ENCODE measurements at regions not wholly inside any gene's neighbourhood (a gene's known extent, or its start where the extent isn't known, plus 50 kb on each side); places are given as distances from the start of the nearest gene placed in this dataset.

DNA sequence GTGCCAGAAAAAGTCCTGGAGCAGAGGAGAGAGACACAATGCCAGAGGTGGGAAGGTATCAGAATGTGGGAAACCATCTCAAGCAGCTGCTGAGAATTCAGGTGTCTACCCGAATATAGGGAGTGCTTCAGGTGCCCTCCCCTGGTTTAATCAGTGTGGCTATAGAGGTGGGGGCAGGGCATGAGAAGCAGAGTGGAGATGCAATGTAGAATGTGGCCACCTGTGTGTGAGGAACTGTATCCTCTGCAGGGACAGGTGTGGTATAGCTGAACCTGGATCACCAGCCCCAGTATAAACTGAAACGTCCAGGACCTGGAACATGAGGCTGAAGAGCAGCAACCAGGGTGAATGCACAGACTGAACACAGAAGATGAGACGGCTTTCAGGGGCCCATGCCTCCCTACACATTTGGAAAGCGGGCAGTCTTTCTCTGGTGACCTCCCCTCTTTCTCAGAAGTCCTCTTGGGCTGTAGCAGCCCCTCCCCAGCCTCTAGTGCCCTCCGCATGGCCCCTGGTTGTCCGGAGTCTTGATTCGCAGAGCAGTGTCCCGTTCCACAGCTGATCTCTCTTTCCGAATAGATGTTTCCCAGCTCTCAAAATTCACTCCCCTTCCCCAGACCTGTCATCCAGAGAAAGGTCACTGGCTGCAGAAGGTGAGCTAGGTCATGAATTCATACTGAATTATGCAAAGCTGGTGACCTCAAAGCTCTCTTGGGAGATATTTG is 103.1 kb downstream of the ABHD5 start:
- 92 to 94% methylated on average over 8 of the region's 9 CpGs for WGBS, 2 experiments (ENCODE audit: insufficient coverage in 2 of 2)
- Histone ChIP-seq H3K27ac (ENCODE audit: low read depth, low read length, severe bottlenecking) (no peak overlapping the region), H3K9me3 (ENCODE audit: control insufficient read depth, low read length) (no peaks in the 10 kb centered on the region), H3K4me3 (ENCODE audit: extremely low read depth, insufficient read depth, low read length, poor library complexity, severe bottlenecking) (no peak overlapping the region), H3K4me1 (ENCODE audit: control insufficient read depth, insufficient read depth, low read length, poor library complexity, severe bottlenecking) (no peaks in the 10 kb centered on the region), H3K36me3 (ENCODE audit: control insufficient read depth, insufficient read depth, low read length) (no peaks in the 10 kb centered on the region)

DNA sequence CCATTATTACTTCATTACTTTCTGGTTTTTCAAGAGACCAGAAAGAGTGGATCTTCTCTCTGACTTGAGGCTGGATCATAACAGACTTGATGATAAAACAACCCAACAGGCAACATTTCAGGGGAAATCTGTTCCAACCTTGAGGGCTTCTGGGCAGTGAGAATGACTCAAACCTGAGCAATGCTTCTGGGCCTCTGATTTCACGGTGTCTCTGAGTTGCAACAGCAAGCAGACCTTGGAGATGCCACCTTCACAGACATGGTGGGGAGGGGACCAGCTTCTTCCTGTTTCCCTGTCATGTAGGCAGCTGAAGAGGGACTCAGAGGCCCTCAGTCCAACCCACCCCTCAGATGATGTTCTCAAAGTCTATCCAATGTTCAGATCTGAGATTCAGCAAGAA is 104.0 kb downstream of the ABHD5 start:
- Histone ChIP-seq H3K27ac (ENCODE audit: low read depth, low read length, severe bottlenecking) (no peak overlapping the region), H3K4me1 (ENCODE audit: control insufficient read depth, insufficient read depth, low read length, poor library complexity, severe bottlenecking) (no peaks in the 10 kb centered on the region), H3K36me3 (ENCODE audit: control insufficient read depth, insufficient read depth, low read length) (no peaks in the 10 kb centered on the region), H3K4me3 (ENCODE audit: extremely low read depth, insufficient read depth, low read length, poor library complexity, severe bottlenecking) (no peak overlapping the region), H3K9me3 (ENCODE audit: control insufficient read depth, low read length) (no peaks in the 10 kb centered on the region)
- WGBS, 2 experiments (ENCODE audit: insufficient coverage in 2 of 2): 89 to 100% methylated on average over 1 of the region's 1 CpG

DNA sequence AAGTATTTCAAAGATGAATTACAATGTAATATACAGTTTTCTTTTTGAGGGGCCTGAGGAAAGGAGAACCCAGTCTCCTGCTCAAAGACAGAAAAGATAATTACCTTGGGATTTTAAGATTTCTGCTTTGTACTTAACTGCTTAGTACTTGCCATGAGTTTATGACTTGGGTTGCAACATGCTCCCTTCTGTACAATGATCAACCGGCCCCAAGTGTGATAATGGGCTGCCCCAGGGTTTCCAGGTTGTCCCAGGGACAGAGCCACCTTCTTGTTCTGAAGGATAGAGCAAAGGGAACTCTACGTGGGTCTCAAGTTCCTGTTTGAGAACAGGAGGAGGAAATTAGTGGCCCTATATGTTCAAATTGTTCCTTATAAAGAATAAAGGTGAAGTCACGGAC is 104.8 kb downstream of the ABHD5 start:
- no peak overlapping the region for H3K4me3 ChIP-seq (ENCODE audit: extremely low read depth, insufficient read depth, low read length, poor library complexity, severe bottlenecking)
- H3K9me3 ChIP-seq (ENCODE audit: control insufficient read depth, low read length): no peaks in the 10 kb centered on the region
- H3K27ac ChIP-seq (ENCODE audit: low read depth, low read length, severe bottlenecking): no peak overlapping the region
- H3K4me1 ChIP-seq (ENCODE audit: control insufficient read depth, insufficient read depth, low read length, poor library complexity, severe bottlenecking): no peaks in the 10 kb centered on the region
- WGBS, 2 experiments (ENCODE audit: insufficient coverage in 2 of 2): 82 to 88% methylated on average over 3 of the region's 3 CpGs
- H3K36me3 ChIP-seq (ENCODE audit: control insufficient read depth, insufficient read depth, low read length): no peaks in the 10 kb centered on the region

DNA sequence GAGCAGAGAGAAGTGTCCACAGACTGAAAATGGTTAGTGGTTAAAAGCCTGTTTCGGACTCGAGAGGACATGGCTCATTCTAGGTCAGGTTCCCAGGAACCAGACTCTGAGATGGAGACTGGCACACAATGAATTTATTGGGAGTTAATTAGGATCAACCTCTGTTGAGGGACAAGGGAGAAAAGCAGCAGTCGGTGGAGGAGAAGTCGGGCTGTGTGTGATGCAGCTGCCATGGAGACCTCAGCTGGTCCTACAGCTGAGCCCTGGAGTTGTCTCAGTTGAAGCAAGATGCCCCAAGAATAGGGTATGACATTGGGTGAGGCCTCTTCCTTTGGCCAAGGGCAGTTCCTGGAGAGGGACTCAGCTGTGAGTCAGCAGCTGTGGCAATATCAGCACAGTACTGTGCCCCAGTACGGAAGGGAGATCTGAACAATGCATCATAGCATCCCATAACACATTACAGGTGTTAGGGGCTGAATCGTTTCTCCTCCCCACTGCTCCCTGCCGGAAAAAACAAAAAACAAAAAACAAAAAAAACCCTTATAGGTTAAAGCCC is 105.4 kb downstream of the ABHD5 start:
- H3K4me1 ChIP-seq (ENCODE audit: control insufficient read depth, insufficient read depth, low read length, poor library complexity, severe bottlenecking): no peaks in the 10 kb centered on the region
- no peak overlapping the region for H3K4me3 ChIP-seq (ENCODE audit: extremely low read depth, insufficient read depth, low read length, poor library complexity, severe bottlenecking)
- H3K9me3 ChIP-seq (ENCODE audit: control insufficient read depth, low read length): no peaks in the 10 kb centered on the region
- WGBS, 2 experiments (ENCODE audit: insufficient coverage in 2 of 2): 89 to 96% methylated on average over 5 to 7 of the region's 7 CpGs
- H3K27ac ChIP-seq (ENCODE audit: low read depth, low read length, severe bottlenecking): no peak overlapping the region
- no peaks in the 10 kb centered on the region for H3K36me3 ChIP-seq (ENCODE audit: control insufficient read depth, insufficient read depth, low read length)

DNA sequence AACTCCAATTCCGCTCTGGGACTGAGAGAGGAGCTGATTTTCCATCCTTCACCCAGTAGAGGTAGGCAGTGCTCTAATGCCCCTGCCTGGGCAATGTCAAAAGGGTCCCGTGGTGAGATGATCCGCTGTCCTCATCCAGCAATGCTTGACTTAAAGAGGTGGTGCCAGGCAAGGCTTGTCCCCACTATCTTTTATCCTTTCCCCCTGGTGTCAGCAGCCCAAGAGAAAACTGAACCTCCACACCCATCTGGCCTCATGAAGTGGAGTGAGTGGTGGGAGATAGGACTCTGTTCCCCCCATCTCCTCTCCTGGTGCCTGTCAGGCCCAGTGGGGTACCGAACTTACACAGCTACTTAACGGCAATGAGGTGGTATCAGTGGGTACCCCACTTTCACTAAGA is 107.1 kb downstream of the ABHD5 start:
- Histone ChIP-seq H3K9me3 (ENCODE audit: control insufficient read depth, low read length) (no peaks in the 10 kb centered on the region), H3K36me3 (ENCODE audit: control insufficient read depth, insufficient read depth, low read length) (no peaks in the 10 kb centered on the region), H3K4me1 (ENCODE audit: control insufficient read depth, insufficient read depth, low read length, poor library complexity, severe bottlenecking) (no peaks in the 10 kb centered on the region), H3K27ac (ENCODE audit: low read depth, low read length, severe bottlenecking) (no peak overlapping the region), H3K4me3 (ENCODE audit: extremely low read depth, insufficient read depth, low read length, poor library complexity, severe bottlenecking) (no peak overlapping the region)
- WGBS, 2 experiments (ENCODE audit: insufficient coverage in 2 of 2): 86 to 87% methylated on average over 4 to 5 of the region's 5 CpGs

DNA sequence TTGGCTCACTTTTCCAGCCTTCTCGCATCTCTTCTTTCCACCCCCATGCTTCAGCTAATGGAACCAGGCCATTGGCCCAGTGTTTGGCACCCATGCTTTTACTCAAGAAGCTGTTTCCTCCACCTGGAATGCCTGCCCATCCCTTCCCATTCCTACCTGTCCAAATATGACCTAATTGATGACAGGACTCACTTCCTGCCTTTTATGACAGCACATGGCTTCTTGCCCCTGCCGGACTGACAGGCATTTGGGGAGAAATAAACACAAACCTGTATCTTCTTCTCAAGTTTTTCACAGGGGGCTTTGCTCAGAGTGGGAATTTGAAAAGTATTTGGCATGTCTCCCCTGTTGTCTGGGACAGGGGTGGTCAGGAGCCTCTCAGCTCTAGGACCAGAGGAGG is 120.1 kb downstream of the ABHD5 start:
- WGBS, 2 experiments (ENCODE audit: insufficient coverage in 2 of 2): 88 to 90% methylated on average over 1 to 2 of the region's 2 CpGs
- no peaks in the 10 kb centered on the region for H3K9me3 ChIP-seq (ENCODE audit: control insufficient read depth, low read length)

DNA sequence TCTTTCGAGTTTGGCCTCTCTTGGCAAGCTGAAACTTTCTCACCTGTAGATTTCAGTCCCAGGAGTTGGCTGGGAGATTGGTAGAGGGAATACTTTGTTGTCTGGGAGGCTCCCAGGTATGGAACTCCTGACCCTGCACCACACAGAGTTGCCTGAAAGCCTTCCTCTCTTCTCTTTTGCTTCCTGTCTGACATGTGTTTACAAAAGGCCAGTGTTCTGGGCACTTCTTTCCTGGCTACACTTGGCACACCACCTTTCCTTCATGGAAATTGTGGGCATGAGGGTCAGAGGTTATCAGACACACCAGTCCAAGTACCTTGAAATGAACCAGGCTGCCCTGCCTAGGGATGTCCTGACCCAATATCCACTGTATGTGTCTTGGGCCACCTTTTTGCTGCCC is 123.7 kb downstream of the ABHD5 start:
- H3K36me3 ChIP-seq (ENCODE audit: control insufficient read depth, insufficient read depth, low read length): no peaks in the 10 kb centered on the region
- WGBS, 2 experiments (ENCODE audit: insufficient coverage in 2 of 2): no CpG with 5 or more reads among the region's 1 CpG

More for the DNA sequence above, 120.1 kb downstream of the ABHD5 start:
- H3K27ac ChIP-seq (ENCODE audit: low read depth, low read length, severe bottlenecking): no peak overlapping the region
- no peaks in the 10 kb centered on the region for H3K4me1 ChIP-seq (ENCODE audit: control insufficient read depth, insufficient read depth, low read length, poor library complexity, severe bottlenecking)
- no peak overlapping the region for H3K4me3 ChIP-seq (ENCODE audit: extremely low read depth, insufficient read depth, low read length, poor library complexity, severe bottlenecking)
- no peaks in the 10 kb centered on the region for H3K36me3 ChIP-seq (ENCODE audit: control insufficient read depth, insufficient read depth, low read length)

DNA sequence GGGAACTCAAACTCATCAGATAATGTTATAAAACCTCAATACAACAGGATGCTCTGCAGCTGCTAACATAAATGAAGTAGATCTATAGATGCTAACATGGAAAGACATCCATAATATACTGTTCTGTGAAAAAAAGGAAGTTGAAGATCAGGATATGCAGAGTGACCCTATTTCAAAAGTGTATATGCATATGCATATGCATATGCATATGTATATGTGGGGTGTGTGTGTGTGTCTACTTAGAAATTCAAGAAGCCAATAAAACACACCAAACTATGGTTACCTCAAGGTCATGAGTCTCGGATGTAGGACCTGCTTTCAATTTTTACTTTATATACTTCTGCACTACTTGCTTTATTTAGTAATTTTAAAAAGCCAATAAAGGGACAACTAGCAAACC is 125.6 kb downstream of the ABHD5 start:
- Histone ChIP-seq H3K36me3 (ENCODE audit: control insufficient read depth, insufficient read depth, low read length) (no peaks in the 10 kb centered on the region), H3K9me3 (ENCODE audit: control insufficient read depth, low read length) (no peaks in the 10 kb centered on the region), H3K4me1 (ENCODE audit: control insufficient read depth, insufficient read depth, low read length, poor library complexity, severe bottlenecking) (no peaks in the 10 kb centered on the region), H3K4me3 (ENCODE audit: extremely low read depth, insufficient read depth, low read length, poor library complexity, severe bottlenecking) (no peak overlapping the region), H3K27ac (ENCODE audit: low read depth, low read length, severe bottlenecking) (no peak overlapping the region)
- no CpG with 5 or more reads among the region's 1 CpG for WGBS, 2 experiments (ENCODE audit: insufficient coverage in 2 of 2)

More for the DNA sequence above, 123.7 kb downstream of the ABHD5 start:
- H3K27ac ChIP-seq (ENCODE audit: low read depth, low read length, severe bottlenecking): no peak overlapping the region
- no peaks in the 10 kb centered on the region for H3K4me1 ChIP-seq (ENCODE audit: control insufficient read depth, insufficient read depth, low read length, poor library complexity, severe bottlenecking)
- no peak overlapping the region for H3K4me3 ChIP-seq (ENCODE audit: extremely low read depth, insufficient read depth, low read length, poor library complexity, severe bottlenecking)
- H3K9me3 ChIP-seq (ENCODE audit: control insufficient read depth, low read length): no peaks in the 10 kb centered on the region

DNA sequence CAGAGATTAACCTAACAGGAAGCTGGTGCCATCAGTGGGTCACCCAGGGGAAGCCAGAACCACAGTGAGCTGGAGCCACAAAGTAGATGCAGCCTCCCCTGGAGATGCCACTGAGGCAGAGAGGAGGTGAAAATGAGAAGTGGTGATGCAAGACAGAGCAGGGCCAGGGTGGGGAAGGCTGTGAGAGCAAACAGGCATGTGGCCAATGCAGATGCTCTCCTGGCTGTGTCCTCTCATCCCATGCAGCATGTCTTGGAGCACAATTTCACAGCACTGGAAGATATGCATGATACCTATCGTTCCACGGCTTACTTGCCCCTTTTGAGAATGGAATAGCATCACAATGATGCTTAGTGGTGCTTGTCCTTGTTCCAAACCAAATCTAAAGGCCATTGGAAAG is 126.3 kb downstream of the ABHD5 start:
- no peaks in the 10 kb centered on the region for H3K9me3 ChIP-seq (ENCODE audit: control insufficient read depth, low read length)
- no peak overlapping the region for H3K4me3 ChIP-seq (ENCODE audit: extremely low read depth, insufficient read depth, low read length, poor library complexity, severe bottlenecking)
- no peaks in the 10 kb centered on the region for H3K36me3 ChIP-seq (ENCODE audit: control insufficient read depth, insufficient read depth, low read length)
- H3K4me1 ChIP-seq (ENCODE audit: control insufficient read depth, insufficient read depth, low read length, poor library complexity, severe bottlenecking): no peaks in the 10 kb centered on the region
- WGBS, 2 experiments (ENCODE audit: insufficient coverage in 2 of 2): 94% methylated on average over 2 of the region's 2 CpGs; no CpG with 5 or more reads in 1 of the 2 experiments
- no peak overlapping the region for H3K27ac ChIP-seq (ENCODE audit: low read depth, low read length, severe bottlenecking)

DNA sequence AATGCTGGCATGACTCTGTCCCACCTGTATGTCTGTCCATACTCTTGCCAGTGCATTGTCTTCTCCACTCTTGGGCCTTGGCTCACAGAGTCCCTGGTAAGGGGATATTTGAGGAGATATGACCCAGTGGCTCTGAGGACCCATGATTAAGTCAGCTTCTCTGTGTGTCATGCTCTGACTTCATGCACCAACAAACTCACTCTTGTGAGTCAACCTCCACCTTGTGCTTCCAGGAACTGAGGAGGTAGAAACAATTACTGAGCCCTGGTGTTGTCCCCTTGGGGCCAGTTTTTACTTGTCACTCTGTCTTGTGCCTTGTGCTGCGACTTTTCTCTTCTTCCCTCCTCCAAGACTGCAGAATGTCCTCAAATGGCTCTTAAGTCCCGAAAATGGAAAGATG is 127.1 kb downstream of the ABHD5 start:
- no peaks in the 10 kb centered on the region for H3K36me3 ChIP-seq (ENCODE audit: control insufficient read depth, insufficient read depth, low read length)
- H3K4me1 ChIP-seq (ENCODE audit: control insufficient read depth, insufficient read depth, low read length, poor library complexity, severe bottlenecking): no peaks in the 10 kb centered on the region
- H3K9me3 ChIP-seq (ENCODE audit: control insufficient read depth, low read length): no peaks in the 10 kb centered on the region
- WGBS, 2 experiments (ENCODE audit: insufficient coverage in 2 of 2): 83 to 100% methylated on average over 1 to 2 of the region's 2 CpGs
- no peak overlapping the region for H3K4me3 ChIP-seq (ENCODE audit: extremely low read depth, insufficient read depth, low read length, poor library complexity, severe bottlenecking)
- H3K27ac ChIP-seq (ENCODE audit: low read depth, low read length, severe bottlenecking): no peak overlapping the region

DNA sequence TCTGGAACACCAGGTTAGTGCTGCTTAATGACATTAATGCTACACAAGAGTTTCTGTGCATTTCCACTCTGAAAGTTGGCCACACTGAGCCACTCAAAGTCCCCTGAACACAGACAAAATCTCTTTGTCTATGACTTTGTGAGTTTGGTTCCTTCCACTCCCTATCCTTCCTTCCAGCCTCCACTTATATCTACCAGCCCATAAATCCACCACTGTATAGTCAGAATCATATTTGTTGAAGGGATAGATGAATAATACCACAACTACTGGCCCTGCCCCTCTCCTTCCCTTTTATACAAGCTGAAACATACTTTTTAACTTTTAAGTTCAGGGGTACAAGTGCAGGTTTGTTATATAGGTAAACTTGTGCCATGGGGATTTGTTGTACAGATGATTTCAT is 127.5 kb downstream of the ABHD5 start:
- Histone ChIP-seq H3K4me1 (ENCODE audit: control insufficient read depth, insufficient read depth, low read length, poor library complexity, severe bottlenecking) (no peaks in the 10 kb centered on the region), H3K27ac (ENCODE audit: low read depth, low read length, severe bottlenecking) (no peak overlapping the region), H3K9me3 (ENCODE audit: control insufficient read depth, low read length) (no peaks in the 10 kb centered on the region), H3K4me3 (ENCODE audit: extremely low read depth, insufficient read depth, low read length, poor library complexity, severe bottlenecking) (no peak overlapping the region), H3K36me3 (ENCODE audit: control insufficient read depth, insufficient read depth, low read length) (no peaks in the 10 kb centered on the region)

Data from mesodermal cell (in vitro differentiated cells).